ENCODE measurements at regions not wholly inside any gene's neighbourhood (a gene's known extent, or its start where the extent isn't known, plus 50 kb on each side); places are given as distances from the start of the nearest gene placed in this dataset.

GRCh38 chr2:220736778-220737177 lies 835.3 kb downstream of the EPHA4 start:
- DNase-seq, result no peak
- TF ChIP-seq, protein P1, sequence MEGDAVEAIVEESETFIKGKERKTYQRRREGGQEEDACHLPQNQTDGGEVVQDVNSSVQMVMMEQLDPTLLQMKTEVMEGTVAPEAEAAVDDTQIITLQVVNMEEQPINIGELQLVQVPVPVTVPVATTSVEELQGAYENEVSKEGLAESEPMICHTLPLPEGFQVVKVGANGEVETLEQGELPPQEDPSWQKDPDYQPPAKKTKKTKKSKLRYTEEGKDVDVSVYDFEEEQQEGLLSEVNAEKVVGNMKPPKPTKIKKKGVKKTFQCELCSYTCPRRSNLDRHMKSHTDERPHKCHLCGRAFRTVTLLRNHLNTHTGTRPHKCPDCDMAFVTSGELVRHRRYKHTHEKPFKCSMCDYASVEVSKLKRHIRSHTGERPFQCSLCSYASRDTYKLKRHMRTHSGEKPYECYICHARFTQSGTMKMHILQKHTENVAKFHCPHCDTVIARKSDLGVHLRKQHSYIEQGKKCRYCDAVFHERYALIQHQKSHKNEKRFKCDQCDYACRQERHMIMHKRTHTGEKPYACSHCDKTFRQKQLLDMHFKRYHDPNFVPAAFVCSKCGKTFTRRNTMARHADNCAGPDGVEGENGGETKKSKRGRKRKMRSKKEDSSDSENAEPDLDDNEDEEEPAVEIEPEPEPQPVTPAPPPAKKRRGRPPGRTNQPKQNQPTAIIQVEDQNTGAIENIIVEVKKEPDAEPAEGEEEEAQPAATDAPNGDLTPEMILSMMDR (IDR thresholded peaks at IDR 0.05; ENCODE audit: low read depth, low read length, missing control alignments), result no peak
- H3K36me3 ChIP-seq (replicated peaks), result no peaks in the 10 kb centered on the region
- in situ Hi-C loops (cut with HindIII; ENCODE audit: low pct_ligation_motif_present, low sequenced_read_pairs), result no loop called here
- H3K4me3 ChIP-seq (ENCODE audit: low read depth, low read length), result no peak overlapping the region
- no peaks in the 10 kb centered on the region for H3K27me3 ChIP-seq (replicated peaks)
- no peak overlapping the region for H3K27ac ChIP-seq

DNA sequence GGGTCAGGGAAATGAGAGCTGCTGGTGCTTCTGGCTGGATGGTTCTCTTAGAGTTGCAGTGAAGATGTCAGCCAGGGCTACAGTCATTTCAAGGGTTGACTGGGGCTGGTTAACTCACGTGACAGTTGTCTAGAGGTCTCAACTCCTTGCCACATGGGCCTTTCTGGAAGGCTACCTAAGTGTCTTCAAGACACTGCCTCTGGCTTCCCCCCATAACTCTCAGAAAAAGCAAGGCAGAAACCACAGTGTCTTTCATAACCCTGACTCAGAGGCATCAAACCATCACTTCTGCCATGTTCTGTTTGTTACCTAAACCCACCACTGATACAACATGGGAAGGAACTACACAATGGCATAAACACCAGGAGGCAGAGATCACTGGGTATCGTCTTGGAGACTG lies 828.9 kb downstream of the EPHA4 start:
- DNase-seq, result no peak
- TF ChIP-seq, protein P1 (IDR thresholded peaks at IDR 0.05; ENCODE audit: low read depth, low read length, missing control alignments), result no peak

DNA sequence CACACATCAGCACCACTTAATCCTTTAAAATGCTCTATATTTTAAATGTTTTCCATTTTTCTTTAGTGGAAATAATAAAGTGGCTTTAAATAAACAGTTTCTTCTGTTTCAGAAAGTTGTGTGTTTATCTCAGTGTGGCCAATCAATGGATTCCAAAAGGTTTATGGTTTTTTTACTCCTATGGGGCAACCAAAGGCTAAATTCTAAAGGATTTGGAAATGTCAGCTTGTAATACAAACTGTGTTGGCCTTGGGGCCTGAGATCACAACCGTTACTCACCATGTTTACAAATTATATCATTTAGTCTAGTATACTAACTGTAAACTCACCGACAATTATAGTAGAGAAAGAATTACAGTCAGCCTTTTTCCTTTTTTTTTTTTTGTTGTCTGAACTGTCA lies 827.2 kb downstream of the EPHA4 start:
- Histone ChIP-seq H3K4me3 (ENCODE audit: low read depth, low read length) (no peak overlapping the region), H3K36me3 (replicated peaks) (no peaks in the 10 kb centered on the region), H3K27me3 (replicated peaks) (no peaks in the 10 kb centered on the region), H3K27ac (no peak overlapping the region)
- no peak for DNase-seq
- in situ Hi-C loops (cut with HindIII; ENCODE audit: low pct_ligation_motif_present, low sequenced_read_pairs), result no loop called here
- TF ChIP-seq, protein P1 (IDR thresholded peaks at IDR 0.05; ENCODE audit: low read depth, low read length, missing control alignments), result no peak

More for the DNA sequence above, 828.9 kb downstream of the EPHA4 start:
- in situ Hi-C loops (cut with HindIII; ENCODE audit: low pct_ligation_motif_present, low sequenced_read_pairs), result no loop called here
- Histone ChIP-seq H3K27ac (no peak overlapping the region), H3K36me3 (replicated peaks) (no peaks in the 10 kb centered on the region), H3K27me3 (replicated peaks) (no peaks in the 10 kb centered on the region), H3K4me3 (ENCODE audit: low read depth, low read length) (no peak overlapping the region)

- Histone ChIP-seq H3K27ac (no peak overlapping the region), H3K27me3 (replicated peaks) (no peaks in the 10 kb centered on the region), H3K4me3 (ENCODE audit: low read depth, low read length) (no peak overlapping the region), H3K36me3 (replicated peaks) (no peaks in the 10 kb centered on the region)
- in situ Hi-C loops (cut with HindIII; ENCODE audit: low pct_ligation_motif_present, low sequenced_read_pairs), result no loop called here
- DNase-seq, result no peak
- TF ChIP-seq, protein P1 (IDR thresholded peaks at IDR 0.05; ENCODE audit: low read depth, low read length, missing control alignments), result no peak
Measured at GRCh38 chr2:220745682-220746081, 826.4 kb downstream of the EPHA4 start.

DNA sequence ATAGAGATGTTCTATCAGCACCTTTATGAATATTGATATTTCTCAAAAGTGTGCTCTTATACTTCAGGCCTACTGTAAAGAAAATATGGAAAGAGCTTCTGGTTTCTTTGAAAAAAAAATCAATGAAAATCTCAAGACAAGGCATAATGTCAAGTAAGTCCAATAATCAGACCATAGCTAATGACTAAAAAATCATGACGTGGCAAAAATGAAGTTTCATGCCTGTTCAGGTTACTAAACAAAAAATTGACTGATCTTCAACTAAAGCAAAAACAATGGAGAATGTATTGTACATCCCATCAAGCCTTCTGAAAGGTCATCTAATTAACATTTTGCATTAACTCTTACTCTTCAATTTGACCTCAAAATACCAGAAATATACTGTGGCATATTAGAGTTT lies 824.4 kb downstream of the EPHA4 start:
- no peak for DNase-seq
- no peak overlapping the region for H3K4me3 ChIP-seq (ENCODE audit: low read depth, low read length)
- H3K36me3 ChIP-seq (replicated peaks), result no peaks in the 10 kb centered on the region
- no peak overlapping the region for H3K27ac ChIP-seq
- in situ Hi-C loops (cut with HindIII; ENCODE audit: low pct_ligation_motif_present, low sequenced_read_pairs), result no loop called here
- H3K27me3 ChIP-seq (replicated peaks), result no peaks in the 10 kb centered on the region
- TF ChIP-seq, protein P1 (IDR thresholded peaks at IDR 0.05; ENCODE audit: low read depth, low read length, missing control alignments), result no peak

DNA sequence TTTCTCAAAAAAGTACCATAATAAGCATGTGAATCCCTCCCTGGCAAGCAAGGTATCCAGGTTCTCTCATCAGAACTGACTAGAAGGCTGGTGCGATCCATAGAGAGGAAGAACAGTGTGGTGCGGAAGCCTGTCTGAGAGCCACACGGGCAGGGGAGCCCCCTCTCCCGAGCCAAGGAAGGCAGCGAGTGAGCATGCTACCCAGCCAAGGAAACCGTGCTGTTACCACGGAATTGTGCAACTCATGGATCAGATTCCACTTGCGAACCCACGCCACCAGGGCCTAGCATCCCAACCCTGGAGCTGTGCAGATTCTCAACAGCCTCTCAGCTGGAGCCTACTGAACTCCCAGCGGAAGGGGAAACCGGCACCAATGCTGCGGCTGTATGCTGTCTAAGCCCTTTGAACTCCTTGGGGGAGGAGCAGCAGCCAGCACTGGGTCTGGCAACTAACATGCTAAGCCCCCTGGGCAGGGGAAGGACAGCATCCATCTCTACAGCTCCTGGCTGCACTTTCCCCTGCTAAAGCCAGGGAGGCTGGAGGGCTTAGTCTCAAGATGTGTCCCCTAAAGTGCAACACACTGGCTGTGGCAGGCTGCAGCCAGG lies 823.1 kb downstream of the EPHA4 start:
- no peaks in the 10 kb centered on the region for H3K27me3 ChIP-seq (replicated peaks)
- TF ChIP-seq, protein P1 (IDR thresholded peaks at IDR 0.05; ENCODE audit: low read depth, low read length, missing control alignments), result no peak
- in situ Hi-C loops (cut with HindIII; ENCODE audit: low pct_ligation_motif_present, low sequenced_read_pairs), result no loop called here
- H3K27ac ChIP-seq, result no peak overlapping the region
- no peak for DNase-seq
- H3K36me3 ChIP-seq (replicated peaks), result no peaks in the 10 kb centered on the region
- H3K4me3 ChIP-seq (ENCODE audit: low read depth, low read length), result no peak overlapping the region
